ENCODE measurements at regions not wholly inside any gene's neighbourhood (a gene's known extent, or its start where the extent isn't known, plus 50 kb on each side); places are given as distances from the start of the nearest gene placed in this dataset.

GRCh38 chr2:64356906-64357305, 97.1 kb upstream of the LGALSL start:
- no peak overlapping the region for H3K4me3 ChIP-seq
- no peaks in the 10 kb centered on the region for H3K36me3 ChIP-seq
- no peaks in the 10 kb centered on the region for H3K27me3 ChIP-seq
- H3K9me3 ChIP-seq: no peaks in the 10 kb centered on the region; the same call in 1 of the 2 replicates
- DNase-seq: no peak

- Histone ChIP-seq H3K36me3 (no peaks in the 10 kb centered on the region), H3K4me3 (no peak overlapping the region)
- no peak for DNase-seq
Observed at GRCh38 chr2:64359171-64359891, 94.6 kb upstream of the LGALSL start.

GRCh38 chr2:64359892-64360657, 93.9 kb upstream of the LGALSL start:
- Histone ChIP-seq H3K27me3 (no peaks in the 10 kb centered on the region), H3K4me3 (no peak overlapping the region), H3K9me3 (no peaks in the 10 kb centered on the region)

More at GRCh38 chr2:64359171-64359891, 94.6 kb upstream of the LGALSL start:
- Histone ChIP-seq H3K9me3 (no peaks in the 10 kb centered on the region), H3K27me3 (no peaks in the 10 kb centered on the region)

GRCh38 chr2:64361151-64361938, 92.6 kb upstream of the LGALSL start:
- no peak for DNase-seq
- H3K4me3 ChIP-seq: no peak overlapping the region
- no peaks in the 10 kb centered on the region for H3K36me3 ChIP-seq
- H3K27me3 ChIP-seq: no peaks in the 10 kb centered on the region
- H3K9me3 ChIP-seq: no peaks in the 10 kb centered on the region

More at GRCh38 chr2:64359892-64360657, 93.9 kb upstream of the LGALSL start:
- no peaks in the 10 kb centered on the region for H3K36me3 ChIP-seq
- DNase-seq: peak; percentile 97

- Histone ChIP-seq H3K27me3 (no peaks in the 10 kb centered on the region), H3K4me3 (no peak overlapping the region), H3K9me3 (no peaks in the 10 kb centered on the region), H3K36me3 (no peaks in the 10 kb centered on the region)
- no peak for DNase-seq
Observed at GRCh38 chr2:64362562-64363026, 91.4 kb upstream of the LGALSL start.

- Histone ChIP-seq H3K9me3 (no peaks in the 10 kb centered on the region), H3K4me3 (no peak overlapping the region), H3K36me3 (no peaks in the 10 kb centered on the region), H3K27me3 (no peaks in the 10 kb centered on the region)
- DNase-seq: no peak
Observed at GRCh38 chr2:64363140-64363539, 90.8 kb upstream of the LGALSL start.

GRCh38 chr2:64363848-64364247, 90.1 kb upstream of the LGALSL start:
- DNase-seq: no peak
- Histone ChIP-seq H3K27me3 (no peaks in the 10 kb centered on the region), H3K4me3 (no peak overlapping the region)

GRCh38 chr2:64367444-64368232, 86.3 kb upstream of the LGALSL start:
- H3K4me3 ChIP-seq: no peak overlapping the region
- no peak for DNase-seq
- H3K36me3 ChIP-seq: no peaks in the 10 kb centered on the region
- H3K27me3 ChIP-seq: no peaks in the 10 kb centered on the region
- H3K9me3 ChIP-seq: no peaks in the 10 kb centered on the region

More at GRCh38 chr2:64363848-64364247, 90.1 kb upstream of the LGALSL start:
- no peaks in the 10 kb centered on the region for H3K36me3 ChIP-seq
- H3K9me3 ChIP-seq: no peaks in the 10 kb centered on the region

GRCh38 chr2:64369706-64370105, 84.3 kb upstream of the LGALSL start:
- H3K36me3 ChIP-seq: no peaks in the 10 kb centered on the region
- no peaks in the 10 kb centered on the region for H3K27me3 ChIP-seq
- H3K4me3 ChIP-seq: no peak overlapping the region
- H3K9me3 ChIP-seq: no peaks in the 10 kb centered on the region
- DNase-seq: no peak

- no peak for DNase-seq
- no peak overlapping the region for H3K4me3 ChIP-seq
- H3K27me3 ChIP-seq: no peaks in the 10 kb centered on the region
- no peaks in the 10 kb centered on the region for H3K36me3 ChIP-seq
- H3K9me3 ChIP-seq: no peaks in the 10 kb centered on the region
Observed at GRCh38 chr2:64371727-64372126, 82.2 kb upstream of the LGALSL start.

- Histone ChIP-seq H3K27me3 (no peaks in the 10 kb centered on the region), H3K4me3 (no peak overlapping the region), H3K9me3 (no peaks in the 10 kb centered on the region), H3K36me3 (no peaks in the 10 kb centered on the region)
- DNase-seq: peak; percentile 55
Observed at GRCh38 chr2:64374686-64375085, 79.3 kb upstream of the LGALSL start.

GRCh38 chr2:64376926-64377325, 77.0 kb upstream of the LGALSL start:
- no peak for DNase-seq
- H3K27me3 ChIP-seq: no peaks in the 10 kb centered on the region
- no peaks in the 10 kb centered on the region for H3K36me3 ChIP-seq
- H3K4me3 ChIP-seq: no peak overlapping the region
- H3K9me3 ChIP-seq: no peaks in the 10 kb centered on the region

- Histone ChIP-seq H3K4me3 (no peak overlapping the region), H3K36me3 (no peaks in the 10 kb centered on the region), H3K9me3 (no peaks in the 10 kb centered on the region), H3K27me3 (no peaks in the 10 kb centered on the region)
- DNase-seq: no peak
Observed at GRCh38 chr2:64379186-64379585, 74.8 kb upstream of the LGALSL start.

GRCh38 chr2:64380853-64381527, 73.0 kb upstream of the LGALSL start:
- H3K36me3 ChIP-seq: no peaks in the 10 kb centered on the region
- no peak for DNase-seq
- no peaks in the 10 kb centered on the region for H3K27me3 ChIP-seq
- H3K9me3 ChIP-seq: no peaks in the 10 kb centered on the region
- H3K4me3 ChIP-seq: no peak overlapping the region

GRCh38 chr2:64383016-64383591, 70.9 kb upstream of the LGALSL start:
- no peaks in the 10 kb centered on the region for H3K27me3 ChIP-seq
- DNase-seq: no peak
- H3K4me3 ChIP-seq: no peak overlapping the region
- no peaks in the 10 kb centered on the region for H3K36me3 ChIP-seq
- no peaks in the 10 kb centered on the region for H3K9me3 ChIP-seq

- H3K4me3 ChIP-seq: no peak overlapping the region
- no peak for DNase-seq
- H3K9me3 ChIP-seq: no peaks in the 10 kb centered on the region
- H3K27me3 ChIP-seq: no peaks in the 10 kb centered on the region
- no peaks in the 10 kb centered on the region for H3K36me3 ChIP-seq
Observed at GRCh38 chr2:64383881-64384280, 70.1 kb upstream of the LGALSL start.

All from MG63 (cell line).